Common myeloid progenitor, CD34-positive (primary cell): ENCODE measurements at regions not wholly inside any gene's neighbourhood (a gene's known extent, or its start where the extent isn't known, plus 50 kb on each side); places are given as distances from the start of the nearest gene placed in this dataset.
A peak's percentile ranks its signal among the peaks of the same experiment; 100 is the strongest.

ENCODE experiments used
- CTCF ChIA-PET: fragments of 350-600 bp; sonication (Branson Sonifier 250); formaldehyde crosslinking; loops from one replicate; lab custom pipeline; 2021; ENCODE audit warnings: antibody characterized with exemption; lab: Charles Lee
- POLR2A ChIA-PET: fragments of 350-600 bp; sonication (Branson Sonifier 250); formaldehyde crosslinking; loops from one replicate; lab custom pipeline; 2021; ENCODE audit warnings: antibody characterized with exemption; lab: Charles Lee
- DNase-seq, 3 donors: peaks; one replicate each; pipeline versions ENCODE4 v3.0.0 to v3.0.0-alpha.2; 2013
- H3K27ac ChIP-seq, 2 experiments: 1 replicate in 1 of 2; 2 replicates in 1 of 2; pipeline ENCODE4 v1.7.0; 2013; ENCODE audit warnings: inconsistent platforms in 2 of 2, low read length in 2 of 2, mild to moderate bottlenecking in 2 of 2, low read depth in 1 of 2, moderate library complexity in 1 of 2; ENCODE audit not compliant: severe bottlenecking in 2 of 2, insufficient read depth in 1 of 2, poor library complexity in 1 of 2
- H3K27me3 ChIP-seq, 5 experiments: replicated peaks in 2 of 5; 1 replicate in 3 of 5; 2 replicates in 2 of 5; pipeline versions ENCODE4 v1.6.1 to v1.7.0; 2013; ENCODE audit warnings: low read length in 4 of 5, mild to moderate bottlenecking in 2 of 5, moderate library complexity in 2 of 5, inconsistent platforms in 1 of 5; ENCODE audit not compliant: insufficient read depth in 5 of 5, control insufficient read depth in 4 of 5
- H3K36me3 ChIP-seq, 4 experiments: 1 replicate in 2 of 4; 2 replicates in 2 of 4; pipeline versions ENCODE4 v1.6.1 to v1.7.0; 2013; ENCODE audit warnings: low read length in 3 of 4, control low read depth in 1 of 4, mild to moderate bottlenecking in 1 of 4; ENCODE audit not compliant: control insufficient read depth in 4 of 4, insufficient read depth in 4 of 4
- H3K4me1 ChIP-seq, 4 experiments: 1 replicate in 3 of 4; 2 replicates in 1 of 4; pipeline versions ENCODE4 v1.6.1 to v1.7.1; 2013; ENCODE audit warnings: low read length in 3 of 4, mild to moderate bottlenecking in 3 of 4, control low read depth in 1 of 4, inconsistent platforms in 1 of 4, moderate library complexity in 1 of 4; ENCODE audit not compliant: control insufficient read depth in 4 of 4, insufficient read depth in 4 of 4; ENCODE audit errors: control extremely low read depth in 1 of 4
- H3K4me3 ChIP-seq, 7 experiments: 1 replicate in 4 of 7; 2 replicates in 3 of 7; pipeline versions ENCODE4 v1.5.1 to v1.7.0; 2013; ENCODE audit warnings: mild to moderate bottlenecking in 7 of 7, low read length in 6 of 7, moderate library complexity in 6 of 7, inconsistent platforms in 2 of 7, low read depth in 2 of 7, control low read depth in 1 of 7; ENCODE audit not compliant: insufficient read depth in 4 of 7, control insufficient read depth in 1 of 7; ENCODE audit errors: extremely low read depth in 1 of 7
- H3K9me3 ChIP-seq, 5 experiments: 1 replicate in 4 of 5; 2 replicates in 1 of 5; pipeline versions ENCODE4 v1.6.1 to v1.7.1; 2013; ENCODE audit warnings: low read length in 4 of 5, mild to moderate bottlenecking in 2 of 5, inconsistent platforms in 1 of 5, low read depth in 1 of 5, moderate library complexity in 1 of 5; ENCODE audit not compliant: control insufficient read depth in 4 of 5, insufficient read depth in 2 of 5; ENCODE audit errors: control extremely low read depth in 1 of 5
- WGBS: methylation state at CpG from one replicate; pipeline ENCODE4 v1.1.5; 2013; ENCODE audit not compliant: insufficient coverage; 5-methylcytosine and 5-hydroxymethylcytosine counted together

- ChIA-PET CTCF (no interaction called here), POLR2A (no interaction called here)
- no peak for DNase-seq
- Histone ChIP-seq H3K9me3 (peaks cover 0 to 8% (median 2%) of the 10 kb centered on the region in 5 experiments), H3K27me3 (no peaks in the 10 kb centered on the region), H3K27ac (no peak overlapping the region), H3K36me3 (no peaks in the 10 kb centered on the region), H3K4me3 (no peak overlapping the region), H3K4me1 (peaks cover 0 to 19% (median 7%) of the 10 kb centered on the region in 4 experiments)
Measured at GRCh38 chr2:66660804-66661203, 225.9 kb downstream of the MEIS1 start.

GRCh38 chr2:66661253-66662173, 226.6 kb downstream of the MEIS1 start:
- no peaks in the 10 kb centered on the region for H3K36me3 ChIP-seq
- H3K4me1 ChIP-seq, result peaks cover 0 to 24% (median 7%) of the 10 kb centered on the region in 4 experiments
- 20% methylated on average over 6 of the region's 10 CpGs for WGBS
- peaks cover 0 to 8% (median 2%) of the 10 kb centered on the region in 5 experiments for H3K9me3 ChIP-seq
- CTCF ChIA-PET, result no interaction called here
- DNase-seq, result peak in 2 of 3 donors; percentile 68 to 78
- POLR2A ChIA-PET, result no interaction called here
- no peaks in the 10 kb centered on the region for H3K27me3 ChIP-seq
- peak overlapping the region in 4 of 7 experiments; percentile 12 to 72 (median 28) for H3K4me3 ChIP-seq
- H3K27ac ChIP-seq, result no peak overlapping the region

GRCh38 chr2:66665124-66665984, 230.4 kb downstream of the MEIS1 start:
- DNase-seq, result no peak
- 30% methylated on average over 3 of the region's 5 CpGs for WGBS
- CTCF ChIA-PET, result interaction anchor here (1.4 kb wide), 1 partner anchor 78 kb away, joined by 5 read pairs; no protein-coding TSS in a partner anchor
- Histone ChIP-seq H3K4me1 (peaks cover 0 to 36% (median 8%) of the 10 kb centered on the region in 4 experiments), H3K9me3 (no peaks in the 10 kb centered on the region), H3K4me3 (no peak overlapping the region), H3K27ac (no peak overlapping the region), H3K27me3 (no peaks in the 10 kb centered on the region), H3K36me3 (no peaks in the 10 kb centered on the region)
- POLR2A ChIA-PET, result interaction anchor here (0.6 kb wide), 1 partner anchor 1299 kb away, joined by 3 read pairs; no protein-coding TSS in a partner anchor

DNA sequence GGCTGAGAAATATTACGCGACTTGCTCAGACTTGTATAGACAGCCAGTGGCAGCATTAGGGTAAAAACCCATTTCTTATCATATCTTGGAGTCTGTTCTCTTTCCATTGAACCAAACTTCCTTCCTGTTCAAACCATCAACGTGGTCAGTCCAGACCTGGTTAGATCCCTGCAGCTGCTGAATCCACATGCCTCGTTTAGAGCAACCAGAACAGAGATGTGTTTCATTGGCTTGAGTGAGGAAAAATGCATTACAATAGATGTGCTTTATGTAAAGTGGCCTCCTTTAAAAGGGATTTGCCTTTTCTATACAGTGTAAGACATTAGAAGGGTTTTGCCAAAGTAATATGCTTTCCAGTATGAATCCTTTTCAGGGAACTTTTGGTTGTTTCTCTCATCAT, 232.4 kb downstream of the MEIS1 start:
- Histone ChIP-seq H3K4me1 (peaks cover 0 to 40% (median 4%) of the 10 kb centered on the region in 4 experiments), H3K27me3 (no peaks in the 10 kb centered on the region), H3K4me3 (no peak overlapping the region), H3K27ac (no peak overlapping the region), H3K36me3 (no peaks in the 10 kb centered on the region), H3K9me3 (no peaks in the 10 kb centered on the region)
- ChIA-PET POLR2A (no interaction called here), CTCF (interaction anchor here (0.8 kb wide), 1 partner anchor 83 kb away, joined by 4 read pairs; no protein-coding TSS in a partner anchor)
- peak; percentile 13 to 79 (median 62) for DNase-seq
- 16% methylated on average over 4 of the region's 4 CpGs for WGBS

- H3K27me3 ChIP-seq, result no peaks in the 10 kb centered on the region
- POLR2A ChIA-PET, result no interaction called here
- H3K36me3 ChIP-seq, result no peaks in the 10 kb centered on the region
- H3K4me1 ChIP-seq, result peaks cover 0 to 19% (median 0%) of the 10 kb centered on the region in 4 experiments
- no peak overlapping the region for H3K27ac ChIP-seq
- H3K9me3 ChIP-seq, result no peaks in the 10 kb centered on the region
- H3K4me3 ChIP-seq, result no peak overlapping the region
- WGBS, result 100% methylated on average over 1 of the region's 2 CpGs
- CTCF ChIA-PET, result no interaction called here
- no peak for DNase-seq
Measured at GRCh38 chr2:66673286-66673685, 238.4 kb downstream of the MEIS1 start.

- no peak overlapping the region for H3K4me3 ChIP-seq
- DNase-seq, result no peak
- H3K4me1 ChIP-seq, result peaks cover 0 to 19% (median 0%) of the 10 kb centered on the region in 4 experiments
- POLR2A ChIA-PET, result no interaction called here
- WGBS, result no CpG with 5 or more reads among the region's 1 CpG
- CTCF ChIA-PET, result no interaction called here
- H3K27ac ChIP-seq, result no peak overlapping the region
- H3K36me3 ChIP-seq, result no peaks in the 10 kb centered on the region
- no peaks in the 10 kb centered on the region for H3K27me3 ChIP-seq
- H3K9me3 ChIP-seq, result no peaks in the 10 kb centered on the region
Measured at GRCh38 chr2:66674087-66674486, 239.2 kb downstream of the MEIS1 start.
